ENCODE measurements at regions not wholly inside any gene's neighbourhood (a gene's known extent, or its start where the extent isn't known, plus 50 kb on each side); places are given as distances from the start of the nearest gene placed in this dataset.

DNA sequence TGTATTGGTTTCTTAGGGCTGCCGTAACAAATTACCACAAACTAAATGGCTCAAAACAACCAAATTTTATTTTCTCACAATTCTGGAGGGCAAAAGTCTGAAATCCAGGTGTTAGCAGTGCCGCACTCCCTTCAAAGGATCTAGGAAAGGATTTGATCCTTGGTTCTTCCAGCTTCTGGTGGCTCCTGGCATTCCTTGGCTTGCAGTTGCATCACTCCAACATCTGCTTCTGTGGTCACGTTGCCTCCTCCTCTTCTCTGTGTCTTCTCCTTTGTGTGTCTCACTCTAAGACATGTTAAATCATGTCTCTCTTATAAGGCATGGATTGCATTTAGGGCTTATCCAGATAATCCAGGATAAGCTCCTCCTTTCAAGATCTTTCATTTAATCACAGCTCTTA, 262.2 kb downstream of the MEX3B start:
- Histone ChIP-seq H3K4me3 (ENCODE audit: low read length, poor library complexity, severe bottlenecking) (no peak overlapping the region), H3F3A (ENCODE audit: low read depth) (no peaks in the 10 kb centered on the region), H3K9ac (ENCODE audit: low read depth, low read length, poor library complexity, severe bottlenecking) (no peak overlapping the region), H3K4me2 (ENCODE audit: low read depth, low read length, poor library complexity, severe bottlenecking) (no peak overlapping the region), H2AFZ (ENCODE audit: low read length) (no peak overlapping the region), H3K36me3 (ENCODE audit: insufficient read depth, low read length) (no peaks in the 10 kb centered on the region), H3K79me2 (ENCODE audit: insufficient read depth, low read length) (no peaks in the 10 kb centered on the region), H3K9me2 (replicated peaks; ENCODE audit: low read depth, low read length) (no peaks in the 10 kb centered on the region), H3K9me3 (ENCODE audit: insufficient read depth, low read depth, low read length) (no peaks in the 10 kb centered on the region), H3K4me1 (ENCODE audit: insufficient read depth, low read length, poor library complexity, severe bottlenecking) (no peaks in the 10 kb centered on the region), H4K20me1 (ENCODE audit: insufficient read depth, low read length, poor library complexity, severe bottlenecking) (no peaks in the 10 kb centered on the region), H3K27me3 (ENCODE audit: insufficient read depth, low read length, poor library complexity, severe bottlenecking) (no peaks in the 10 kb centered on the region)
- TF ChIP-seq EZH2phosphoT487 (IDR thresholded peaks at IDR 0.05; ENCODE audit: borderline replicate concordance) = no peak
- TF ChIP-seq, protein P1, sequence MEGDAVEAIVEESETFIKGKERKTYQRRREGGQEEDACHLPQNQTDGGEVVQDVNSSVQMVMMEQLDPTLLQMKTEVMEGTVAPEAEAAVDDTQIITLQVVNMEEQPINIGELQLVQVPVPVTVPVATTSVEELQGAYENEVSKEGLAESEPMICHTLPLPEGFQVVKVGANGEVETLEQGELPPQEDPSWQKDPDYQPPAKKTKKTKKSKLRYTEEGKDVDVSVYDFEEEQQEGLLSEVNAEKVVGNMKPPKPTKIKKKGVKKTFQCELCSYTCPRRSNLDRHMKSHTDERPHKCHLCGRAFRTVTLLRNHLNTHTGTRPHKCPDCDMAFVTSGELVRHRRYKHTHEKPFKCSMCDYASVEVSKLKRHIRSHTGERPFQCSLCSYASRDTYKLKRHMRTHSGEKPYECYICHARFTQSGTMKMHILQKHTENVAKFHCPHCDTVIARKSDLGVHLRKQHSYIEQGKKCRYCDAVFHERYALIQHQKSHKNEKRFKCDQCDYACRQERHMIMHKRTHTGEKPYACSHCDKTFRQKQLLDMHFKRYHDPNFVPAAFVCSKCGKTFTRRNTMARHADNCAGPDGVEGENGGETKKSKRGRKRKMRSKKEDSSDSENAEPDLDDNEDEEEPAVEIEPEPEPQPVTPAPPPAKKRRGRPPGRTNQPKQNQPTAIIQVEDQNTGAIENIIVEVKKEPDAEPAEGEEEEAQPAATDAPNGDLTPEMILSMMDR (conservative IDR thresholded peaks at IDR 0.05; ENCODE audit: low read length) = no peak

DNA sequence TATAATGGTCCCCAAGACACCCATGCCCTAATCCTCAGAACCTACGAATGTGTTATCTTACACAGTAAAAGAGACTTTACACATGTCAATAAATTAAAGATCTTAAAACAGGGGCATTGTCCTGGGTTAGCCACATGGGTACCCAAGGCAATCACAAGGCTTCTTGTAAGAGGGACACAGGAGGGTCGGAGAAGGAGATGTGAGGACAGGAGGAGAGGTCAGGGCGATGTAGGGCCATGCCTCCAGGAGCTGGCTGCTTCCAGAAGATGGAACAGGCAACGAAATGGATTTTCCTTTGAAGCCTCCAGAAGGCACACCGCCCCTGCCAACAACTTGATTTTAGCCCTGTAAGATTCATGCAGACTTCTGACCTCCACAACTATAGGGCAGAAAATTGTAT, 262.7 kb downstream of the MEX3B start:
- Histone ChIP-seq H3K4me1 (ENCODE audit: insufficient read depth, low read length, poor library complexity, severe bottlenecking) (no peaks in the 10 kb centered on the region), H3K27me3 (ENCODE audit: insufficient read depth, low read length, poor library complexity, severe bottlenecking) (no peaks in the 10 kb centered on the region)
- TF ChIP-seq, protein P1 (conservative IDR thresholded peaks at IDR 0.05; ENCODE audit: low read length) = no peak
- no peak for TF ChIP-seq EZH2phosphoT487 (IDR thresholded peaks at IDR 0.05; ENCODE audit: borderline replicate concordance)

DNA sequence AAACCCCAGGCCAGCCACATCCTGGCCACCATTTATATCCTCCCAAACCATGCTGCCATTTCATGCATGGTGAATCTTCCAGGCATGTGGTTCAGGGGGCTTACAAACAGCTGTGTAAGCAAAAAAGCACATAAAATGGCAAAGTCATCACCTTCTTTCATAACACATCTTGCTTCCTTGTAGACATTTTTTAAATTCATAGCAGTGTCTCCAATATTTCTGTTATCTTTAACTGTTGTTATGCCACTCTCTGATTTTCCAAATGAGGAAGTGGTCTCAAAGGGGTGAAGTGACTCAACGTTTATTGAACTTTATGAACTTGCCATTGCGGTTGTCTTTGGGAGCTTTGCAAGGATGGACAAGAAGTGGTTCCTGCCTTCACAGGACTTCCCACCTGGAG, 264.4 kb downstream of the MEX3B start:
- Histone ChIP-seq H3K36me3 (ENCODE audit: insufficient read depth, low read length) (no peaks in the 10 kb centered on the region), H3K9ac (ENCODE audit: low read depth, low read length, poor library complexity, severe bottlenecking) (no peak overlapping the region)
- TF ChIP-seq EZH2phosphoT487 (IDR thresholded peaks at IDR 0.05; ENCODE audit: borderline replicate concordance) = no peak
- TF ChIP-seq, protein P1 (conservative IDR thresholded peaks at IDR 0.05; ENCODE audit: low read length) = no peak

More for the DNA sequence above, 262.7 kb downstream of the MEX3B start:
- no peaks in the 10 kb centered on the region for H3K9me2 ChIP-seq (replicated peaks; ENCODE audit: low read depth, low read length)
- H3K4me2 ChIP-seq (ENCODE audit: low read depth, low read length, poor library complexity, severe bottlenecking) = no peak overlapping the region
- H3K9ac ChIP-seq (ENCODE audit: low read depth, low read length, poor library complexity, severe bottlenecking) = no peak overlapping the region
- no peaks in the 10 kb centered on the region for H3K79me2 ChIP-seq (ENCODE audit: insufficient read depth, low read length)
- H3F3A ChIP-seq (ENCODE audit: low read depth) = no peaks in the 10 kb centered on the region
- H3K36me3 ChIP-seq (ENCODE audit: insufficient read depth, low read length) = no peaks in the 10 kb centered on the region
- no peaks in the 10 kb centered on the region for H3K9me3 ChIP-seq (ENCODE audit: insufficient read depth, low read depth, low read length)
- no peaks in the 10 kb centered on the region for H4K20me1 ChIP-seq (ENCODE audit: insufficient read depth, low read length, poor library complexity, severe bottlenecking)
- H2AFZ ChIP-seq (ENCODE audit: low read length) = no peak overlapping the region
- H3K4me3 ChIP-seq (ENCODE audit: low read length, poor library complexity, severe bottlenecking) = no peak overlapping the region

More for the DNA sequence above, 264.4 kb downstream of the MEX3B start:
- H3F3A ChIP-seq (ENCODE audit: low read depth) = no peaks in the 10 kb centered on the region
- H2AFZ ChIP-seq (ENCODE audit: low read length) = no peak overlapping the region
- H3K9me3 ChIP-seq (ENCODE audit: insufficient read depth, low read depth, low read length) = no peaks in the 10 kb centered on the region
- H3K4me2 ChIP-seq (ENCODE audit: low read depth, low read length, poor library complexity, severe bottlenecking) = no peak overlapping the region
- no peaks in the 10 kb centered on the region for H3K27me3 ChIP-seq (ENCODE audit: insufficient read depth, low read length, poor library complexity, severe bottlenecking)
- H3K9me2 ChIP-seq (replicated peaks; ENCODE audit: low read depth, low read length) = no peaks in the 10 kb centered on the region
- no peaks in the 10 kb centered on the region for H3K79me2 ChIP-seq (ENCODE audit: insufficient read depth, low read length)
- H3K4me3 ChIP-seq (ENCODE audit: low read length, poor library complexity, severe bottlenecking) = no peak overlapping the region
- H3K4me1 ChIP-seq (ENCODE audit: insufficient read depth, low read length, poor library complexity, severe bottlenecking) = no peaks in the 10 kb centered on the region
- H4K20me1 ChIP-seq (ENCODE audit: insufficient read depth, low read length, poor library complexity, severe bottlenecking) = no peaks in the 10 kb centered on the region

Data from Loucy (cell line).